Natural killer cell (primary cell): ENCODE measurements at regions not wholly inside any gene's neighbourhood (a gene's known extent, or its start where the extent isn't known, plus 50 kb on each side); places are given as distances from the start of the nearest gene placed in this dataset.

ENCODE experiments used
- ATAC-seq, 3 donors: fragments of 150-1000 bp in 2 of 3; fragments of 200-7000 bp in 1 of 3; cut with Tn5 transposase; 1 replicate in 1 of 3; 2 replicates in 2 of 3; pipeline ENCODE4 v1.10.0; 2021; ENCODE audit warnings: mild to moderate bottlenecking in 2 of 3, moderate library complexity in 2 of 3
- DNase-seq, 2 donors: peaks; one replicate each; pipeline versions ENCODE4 v3.0.0 to v3.0.0-alpha.2; 2013 to 2021; ENCODE audit warnings: mixed read lengths in 1 of 2
- H3K27ac ChIP-seq: one replicate; pipeline ENCODE4 v1.5.1; 2013; ENCODE audit warnings: mild to moderate bottlenecking, low read length
- H3K27me3 ChIP-seq: one replicate; pipeline ENCODE4 v1.6.1; 2013; ENCODE audit warnings: low read length; ENCODE audit not compliant: control insufficient read depth, insufficient read depth
- H3K36me3 ChIP-seq: one replicate; pipeline ENCODE4 v1.6.1; 2013; ENCODE audit warnings: low read length; ENCODE audit not compliant: control insufficient read depth, insufficient read depth
- H3K4me1 ChIP-seq: one replicate; pipeline ENCODE4 v1.6.1; 2013; ENCODE audit warnings: low read length; ENCODE audit not compliant: control insufficient read depth, insufficient read depth
- H3K4me3 ChIP-seq: one replicate; pipeline ENCODE4 v1.5.1; 2013; ENCODE audit warnings: low read length
- H3K9me3 ChIP-seq: one replicate; pipeline ENCODE4 v1.6.1; 2013; ENCODE audit warnings: low read length; ENCODE audit not compliant: control insufficient read depth, insufficient read depth
- H3K27ac Mint-ChIP-seq, 2 donors: one replicate each; pipeline ENCODE4 v1.8.0; 2022; ENCODE audit warnings: mild to moderate bottlenecking in 2 of 2, mixed read lengths in 2 of 2, moderate library complexity in 1 of 2
- H3K27me3 Mint-ChIP-seq, 2 donors: one replicate each; pipeline ENCODE4 v1.8.0; 2022; ENCODE audit warnings: low read depth in 2 of 2, mixed read lengths in 2 of 2
- H3K36me3 Mint-ChIP-seq: one replicate; pipeline ENCODE4 v1.8.0; 2022; ENCODE audit warnings: mixed read lengths
- H3K4me1 Mint-ChIP-seq, 2 donors: one replicate each; pipeline ENCODE4 v1.8.0; 2022; ENCODE audit warnings: mixed read lengths in 2 of 2
- H3K4me3 Mint-ChIP-seq: one replicate; pipeline ENCODE4 v1.8.0; 2022; ENCODE audit warnings: mild to moderate bottlenecking, moderate library complexity, mixed read lengths
- H3K9me3 Mint-ChIP-seq, 2 donors: one replicate each; pipeline ENCODE4 v1.8.0; 2022; ENCODE audit warnings: mixed read lengths in 2 of 2
- CTCF ChIP-seq: fragments of 200-600 bp; IDR thresholded peaks from one replicate; pipeline ENCODE4 v1.8.0; 2022; ENCODE audit warnings: antibody characterized with exemption
- WGBS: methylation state at CpG from one replicate; pipeline ENCODE4 v1.1.7; 2013; ENCODE audit warnings: missing lambda C conversion rate; ENCODE audit not compliant: insufficient coverage; 5-methylcytosine and 5-hydroxymethylcytosine counted together
- intact Hi-C: fragments of 100-400 bp; cut with micrococcal nuclease; formaldehyde crosslinking; loops from one replicate; pipeline ENCODE4 v1.14.2; 2022

- Histone ChIP-seq H3K27me3 (no peaks in the 10 kb centered on the region), H3K4me3 (no peak overlapping the region), H3K36me3 (no peaks in the 10 kb centered on the region), H3K4me1 (no peaks in the 10 kb centered on the region), H3K9me3 (peaks cover 6% of the 10 kb centered on the region), H3K27ac (no peak overlapping the region)
- H3K4me3 Mint-ChIP-seq: no peak overlapping the region
- H3K27ac Mint-ChIP-seq: no peak overlapping the region
- intact Hi-C loops: no loop called here
- peaks cover 8 to 14% of the 10 kb centered on the region in 2 donors for H3K9me3 Mint-ChIP-seq
- 87% methylated on average over 2 of the region's 5 CpGs for WGBS
- ATAC-seq (no peak), DNase-seq (no peak)
- no peaks in the 10 kb centered on the region for H3K36me3 Mint-ChIP-seq
- TF ChIP-seq CTCF: no peak
- no peaks in the 10 kb centered on the region for H3K4me1 Mint-ChIP-seq
- no peaks in the 10 kb centered on the region for H3K27me3 Mint-ChIP-seq
Measured at GRCh38 chr12:60216226-60216625, 620.4 kb downstream of the SLC16A7 start.

- peaks cover 7 to 20% of the 10 kb centered on the region in 2 donors for H3K9me3 Mint-ChIP-seq
- no peak for ATAC-seq
- Histone ChIP-seq H3K4me3 (no peak overlapping the region), H3K27ac (no peak overlapping the region), H3K9me3 (no peaks in the 10 kb centered on the region), H3K4me1 (no peaks in the 10 kb centered on the region), H3K36me3 (no peaks in the 10 kb centered on the region), H3K27me3 (no peaks in the 10 kb centered on the region)
- no peak for TF ChIP-seq CTCF
- 79% methylated on average over 4 of the region's 4 CpGs for WGBS
- no peaks in the 10 kb centered on the region for H3K36me3 Mint-ChIP-seq
- H3K27me3 Mint-ChIP-seq: no peaks in the 10 kb centered on the region
- no peak overlapping the region for H3K27ac Mint-ChIP-seq
- intact Hi-C loops: no loop called here
- H3K4me3 Mint-ChIP-seq: no peak overlapping the region
- no peaks in the 10 kb centered on the region for H3K4me1 Mint-ChIP-seq
- DNase-seq: no peak
Measured at GRCh38 chr12:60223242-60223641, 627.4 kb downstream of the SLC16A7 start.

GRCh38 chr12:60225216-60226000 is 629.6 kb downstream of the SLC16A7 start:
- Histone ChIP-seq H3K27me3 (no peaks in the 10 kb centered on the region), H3K4me1 (no peaks in the 10 kb centered on the region), H3K4me3 (no peak overlapping the region), H3K9me3 (no peaks in the 10 kb centered on the region), H3K36me3 (no peaks in the 10 kb centered on the region), H3K27ac (no peak overlapping the region)
- Mint-ChIP-seq H3K4me1 (no peaks in the 10 kb centered on the region), H3K27ac (no peak overlapping the region), H3K9me3 (peaks cover 7 to 16% of the 10 kb centered on the region in 2 donors), H3K4me3 (no peak overlapping the region), H3K36me3 (no peaks in the 10 kb centered on the region), H3K27me3 (no peaks in the 10 kb centered on the region)
- 86% methylated on average over 10 of the region's 11 CpGs for WGBS
- no peak for ATAC-seq
- intact Hi-C loops: no loop called here
- no peak for DNase-seq
- no peak for TF ChIP-seq CTCF

- no peak for TF ChIP-seq CTCF
Measured at GRCh38 chr12:60227916-60228315, 632.1 kb downstream of the SLC16A7 start.

More at GRCh38 chr12:60227916-60228315, 632.1 kb downstream of the SLC16A7 start:
- Histone ChIP-seq H3K4me3 (no peak overlapping the region), H3K9me3 (peaks cover 5% of the 10 kb centered on the region), H3K27ac (no peak overlapping the region), H3K27me3 (no peaks in the 10 kb centered on the region), H3K36me3 (no peaks in the 10 kb centered on the region), H3K4me1 (no peaks in the 10 kb centered on the region)
- H3K9me3 Mint-ChIP-seq: peaks cover 4 to 20% of the 10 kb centered on the region in 2 donors
- no peak overlapping the region for H3K4me3 Mint-ChIP-seq
- no peaks in the 10 kb centered on the region for H3K36me3 Mint-ChIP-seq
- intact Hi-C loops: no loop called here
- ATAC-seq (no peak), DNase-seq (no peak)
- no peak overlapping the region for H3K27ac Mint-ChIP-seq
- no peaks in the 10 kb centered on the region for H3K4me1 Mint-ChIP-seq
- WGBS: 89% methylated on average over 2 of the region's 2 CpGs
- H3K27me3 Mint-ChIP-seq: no peaks in the 10 kb centered on the region
